H1 (cell line): ENCODE measurements at regions not wholly inside any gene's neighbourhood (a gene's known extent, or its start where the extent isn't known, plus 50 kb on each side); places are given as distances from the start of the nearest gene placed in this dataset.

Experiments
- TF ChIP-seq, protein P1 (sequence below): fragments of 300-600 bp; sonication (generic); IDR thresholded peaks from 2 replicates; pipeline ENCODE4 v1.7.1; 2012; ENCODE audit warnings: low read length, moderate library complexity, mild to moderate bottlenecking, inconsistent platforms; ENCODE audit not compliant: insufficient replicate concordance

DNA sequence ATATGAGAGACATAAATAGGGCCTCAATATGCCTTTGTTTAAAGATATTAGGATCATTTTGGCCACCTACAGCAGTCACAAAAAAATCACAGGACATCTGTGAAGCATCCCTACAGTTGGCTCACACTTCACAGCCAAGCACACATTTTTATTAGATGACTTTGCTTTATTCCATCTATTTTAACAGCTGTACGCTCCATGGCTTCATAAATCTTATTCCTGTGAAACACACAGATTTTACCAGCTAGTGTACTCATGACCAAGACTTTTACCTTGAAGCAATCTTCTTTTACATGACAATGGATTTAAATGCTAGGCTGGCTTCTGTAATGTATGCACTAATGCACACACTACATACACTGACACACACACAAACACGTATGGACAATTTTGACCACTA lies 254.8 kb upstream of the PITRM1 start (continued):
- TF ChIP-seq, protein P1, sequence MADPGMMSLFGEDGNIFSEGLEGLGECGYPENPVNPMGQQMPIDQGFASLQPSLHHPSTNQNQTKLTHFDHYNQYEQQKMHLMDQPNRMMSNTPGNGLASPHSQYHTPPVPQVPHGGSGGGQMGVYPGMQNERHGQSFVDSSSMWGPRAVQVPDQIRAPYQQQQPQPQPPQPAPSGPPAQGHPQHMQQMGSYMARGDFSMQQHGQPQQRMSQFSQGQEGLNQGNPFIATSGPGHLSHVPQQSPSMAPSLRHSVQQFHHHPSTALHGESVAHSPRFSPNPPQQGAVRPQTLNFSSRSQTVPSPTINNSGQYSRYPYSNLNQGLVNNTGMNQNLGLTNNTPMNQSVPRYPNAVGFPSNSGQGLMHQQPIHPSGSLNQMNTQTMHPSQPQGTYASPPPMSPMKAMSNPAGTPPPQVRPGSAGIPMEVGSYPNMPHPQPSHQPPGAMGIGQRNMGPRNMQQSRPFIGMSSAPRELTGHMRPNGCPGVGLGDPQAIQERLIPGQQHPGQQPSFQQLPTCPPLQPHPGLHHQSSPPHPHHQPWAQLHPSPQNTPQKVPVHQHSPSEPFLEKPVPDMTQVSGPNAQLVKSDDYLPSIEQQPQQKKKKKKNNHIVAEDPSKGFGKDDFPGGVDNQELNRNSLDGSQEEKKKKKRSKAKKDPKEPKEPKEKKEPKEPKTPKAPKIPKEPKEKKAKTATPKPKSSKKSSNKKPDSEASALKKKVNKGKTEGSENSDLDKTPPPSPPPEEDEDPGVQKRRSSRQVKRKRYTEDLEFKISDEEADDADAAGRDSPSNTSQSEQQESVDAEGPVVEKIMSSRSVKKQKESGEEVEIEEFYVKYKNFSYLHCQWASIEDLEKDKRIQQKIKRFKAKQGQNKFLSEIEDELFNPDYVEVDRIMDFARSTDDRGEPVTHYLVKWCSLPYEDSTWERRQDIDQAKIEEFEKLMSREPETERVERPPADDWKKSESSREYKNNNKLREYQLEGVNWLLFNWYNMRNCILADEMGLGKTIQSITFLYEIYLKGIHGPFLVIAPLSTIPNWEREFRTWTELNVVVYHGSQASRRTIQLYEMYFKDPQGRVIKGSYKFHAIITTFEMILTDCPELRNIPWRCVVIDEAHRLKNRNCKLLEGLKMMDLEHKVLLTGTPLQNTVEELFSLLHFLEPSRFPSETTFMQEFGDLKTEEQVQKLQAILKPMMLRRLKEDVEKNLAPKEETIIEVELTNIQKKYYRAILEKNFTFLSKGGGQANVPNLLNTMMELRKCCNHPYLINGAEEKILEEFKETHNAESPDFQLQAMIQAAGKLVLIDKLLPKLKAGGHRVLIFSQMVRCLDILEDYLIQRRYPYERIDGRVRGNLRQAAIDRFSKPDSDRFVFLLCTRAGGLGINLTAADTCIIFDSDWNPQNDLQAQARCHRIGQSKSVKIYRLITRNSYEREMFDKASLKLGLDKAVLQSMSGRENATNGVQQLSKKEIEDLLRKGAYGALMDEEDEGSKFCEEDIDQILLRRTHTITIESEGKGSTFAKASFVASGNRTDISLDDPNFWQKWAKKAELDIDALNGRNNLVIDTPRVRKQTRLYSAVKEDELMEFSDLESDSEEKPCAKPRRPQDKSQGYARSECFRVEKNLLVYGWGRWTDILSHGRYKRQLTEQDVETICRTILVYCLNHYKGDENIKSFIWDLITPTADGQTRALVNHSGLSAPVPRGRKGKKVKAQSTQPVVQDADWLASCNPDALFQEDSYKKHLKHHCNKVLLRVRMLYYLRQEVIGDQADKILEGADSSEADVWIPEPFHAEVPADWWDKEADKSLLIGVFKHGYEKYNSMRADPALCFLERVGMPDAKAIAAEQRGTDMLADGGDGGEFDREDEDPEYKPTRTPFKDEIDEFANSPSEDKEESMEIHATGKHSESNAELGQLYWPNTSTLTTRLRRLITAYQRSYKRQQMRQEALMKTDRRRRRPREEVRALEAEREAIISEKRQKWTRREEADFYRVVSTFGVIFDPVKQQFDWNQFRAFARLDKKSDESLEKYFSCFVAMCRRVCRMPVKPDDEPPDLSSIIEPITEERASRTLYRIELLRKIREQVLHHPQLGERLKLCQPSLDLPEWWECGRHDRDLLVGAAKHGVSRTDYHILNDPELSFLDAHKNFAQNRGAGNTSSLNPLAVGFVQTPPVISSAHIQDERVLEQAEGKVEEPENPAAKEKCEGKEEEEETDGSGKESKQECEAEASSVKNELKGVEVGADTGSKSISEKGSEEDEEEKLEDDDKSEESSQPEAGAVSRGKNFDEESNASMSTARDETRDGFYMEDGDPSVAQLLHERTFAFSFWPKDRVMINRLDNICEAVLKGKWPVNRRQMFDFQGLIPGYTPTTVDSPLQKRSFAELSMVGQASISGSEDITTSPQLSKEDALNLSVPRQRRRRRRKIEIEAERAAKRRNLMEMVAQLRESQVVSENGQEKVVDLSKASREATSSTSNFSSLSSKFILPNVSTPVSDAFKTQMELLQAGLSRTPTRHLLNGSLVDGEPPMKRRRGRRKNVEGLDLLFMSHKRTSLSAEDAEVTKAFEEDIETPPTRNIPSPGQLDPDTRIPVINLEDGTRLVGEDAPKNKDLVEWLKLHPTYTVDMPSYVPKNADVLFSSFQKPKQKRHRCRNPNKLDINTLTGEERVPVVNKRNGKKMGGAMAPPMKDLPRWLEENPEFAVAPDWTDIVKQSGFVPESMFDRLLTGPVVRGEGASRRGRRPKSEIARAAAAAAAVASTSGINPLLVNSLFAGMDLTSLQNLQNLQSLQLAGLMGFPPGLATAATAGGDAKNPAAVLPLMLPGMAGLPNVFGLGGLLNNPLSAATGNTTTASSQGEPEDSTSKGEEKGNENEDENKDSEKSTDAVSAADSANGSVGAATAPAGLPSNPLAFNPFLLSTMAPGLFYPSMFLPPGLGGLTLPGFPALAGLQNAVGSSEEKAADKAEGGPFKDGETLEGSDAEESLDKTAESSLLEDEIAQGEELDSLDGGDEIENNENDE, result no peak
